HEK293T (cell line): ENCODE measurements at regions not wholly inside any gene's neighbourhood (a gene's known extent, or its start where the extent isn't known, plus 50 kb on each side); places are given as distances from the start of the nearest gene placed in this dataset.

ENCODE experiments used
- ARNT ChIP-seq: fragments of 450-650 bp; IDR thresholded peaks from 2 replicates; pipeline ENCODE4 v1.6.1; 2017; ENCODE audit warnings: mild to moderate bottlenecking
- BHLHE40 ChIP-seq: fragments of 450-650 bp; IDR thresholded peaks from 2 replicates; pipeline ENCODE4 v1.6.1; 2016; ENCODE audit warnings: mild to moderate bottlenecking, moderate library complexity, borderline replicate concordance
- ELF4 ChIP-seq: fragments of 450-650 bp; IDR thresholded peaks from 2 replicates; pipeline ENCODE4 v1.6.1; 2017; ENCODE audit warnings: antibody characterized with exemption
- FOXA1 ChIP-seq: fragments of 450-650 bp; IDR thresholded peaks from 2 replicates; pipeline ENCODE4 v1.6.1; 2016; ENCODE audit warnings: mild to moderate bottlenecking
- FOXM1 ChIP-seq: fragments of 450-650 bp; IDR thresholded peaks from 2 replicates; pipeline ENCODE4 v1.6.1; 2017; ENCODE audit warnings: mild to moderate bottlenecking, borderline replicate concordance
- LEF1 ChIP-seq: fragments of 450-650 bp; IDR thresholded peaks from 2 replicates; pipeline ENCODE4 v1.6.1; 2017; ENCODE audit warnings: mild to moderate bottlenecking, borderline replicate concordance
- NFRKB ChIP-seq: fragments of 450-650 bp; IDR thresholded peaks from 2 replicates; pipeline ENCODE4 v1.6.1; 2016; ENCODE audit warnings: mild to moderate bottlenecking, moderate library complexity
- SP1 ChIP-seq: fragments of 450-650 bp; IDR thresholded peaks from 2 replicates; pipeline ENCODE4 v1.6.1; 2017
- SUZ12 ChIP-seq: fragments of 450-650 bp; IDR thresholded peaks from 2 replicates; pipeline ENCODE4 v1.6.1; 2016; ENCODE audit warnings: mild to moderate bottlenecking
- TARDBP ChIP-seq: fragments of 450-650 bp; IDR thresholded peaks from 2 replicates; pipeline ENCODE4 v1.6.1; 2016
- TF ChIP-seq, protein P1 (sequence below): fragments of 450-650 bp; IDR thresholded peaks from 2 replicates; pipeline ENCODE4 v1.6.1; 2016

GRCh38 chr12:66932126-66932525 lies 253.2 kb upstream of the GRIP1 start:
- TF ChIP-seq BHLHE40 (no peak), FOXM1 (no peak), SP1 (no peak), NFRKB (no peak), FOXA1 (no peak), LEF1 (no peak), ARNT (no peak), TARDBP (no peak), ELF4 (no peak), SUZ12 (no peak)
- TF ChIP-seq, protein P1, sequence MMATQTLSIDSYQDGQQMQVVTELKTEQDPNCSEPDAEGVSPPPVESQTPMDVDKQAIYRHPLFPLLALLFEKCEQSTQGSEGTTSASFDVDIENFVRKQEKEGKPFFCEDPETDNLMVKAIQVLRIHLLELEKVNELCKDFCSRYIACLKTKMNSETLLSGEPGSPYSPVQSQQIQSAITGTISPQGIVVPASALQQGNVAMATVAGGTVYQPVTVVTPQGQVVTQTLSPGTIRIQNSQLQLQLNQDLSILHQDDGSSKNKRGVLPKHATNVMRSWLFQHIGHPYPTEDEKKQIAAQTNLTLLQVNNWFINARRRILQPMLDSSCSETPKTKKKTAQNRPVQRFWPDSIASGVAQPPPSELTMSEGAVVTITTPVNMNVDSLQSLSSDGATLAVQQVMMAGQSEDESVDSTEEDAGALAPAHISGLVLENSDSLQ: no peak
